ENCODE measurements at regions not wholly inside any gene's neighbourhood (a gene's known extent, or its start where the extent isn't known, plus 50 kb on each side); places are given as distances from the start of the nearest gene placed in this dataset.

DNA sequence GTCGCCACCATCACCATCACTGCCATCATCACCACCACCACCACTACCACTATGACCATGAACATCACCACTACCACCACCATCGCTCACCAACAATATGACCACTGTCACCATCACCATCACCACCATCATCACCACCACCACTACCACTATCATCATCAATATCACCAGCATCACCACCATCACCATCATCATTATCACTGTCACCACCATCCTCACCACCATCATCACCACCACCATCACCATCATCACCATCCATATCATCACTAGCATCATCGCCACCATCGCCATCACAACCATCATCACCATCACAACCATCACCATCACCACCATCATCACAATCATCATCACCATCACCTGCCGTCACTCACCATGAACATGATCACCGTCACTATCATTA lies 184.6 kb downstream of the SHANK2 start:
- peaks cover 5 to 14% of the 10 kb centered on the region in 2 experiments; a peak in 3 of 4 replicates for H3K79me2 ChIP-seq (ENCODE audit: control insufficient read depth in 1 of 2, insufficient read depth in 2 of 2, low read length in 2 of 2)
- H3K14ac ChIP-seq (ENCODE audit: insufficient read length): no peak overlapping the region
- CTCF ChIA-PET (ENCODE audit: partially characterized antibody): interaction anchor here (1.0 kb wide), 1 partner anchor 9 kb away, joined by 3 read pairs; no protein-coding TSS in a partner anchor
- no peak overlapping the region for H3K9ac ChIP-seq (replicated peaks in 1 of 4; ENCODE audit: extremely low read depth in 1 of 4, low read depth in 3 of 4, low read length in 3 of 4)
- H3K23me2 ChIP-seq (ENCODE audit: low read depth, low read length): peaks cover 13% of the 10 kb centered on the region; the same call in 1 of the 2 replicates
- POLR2A ChIA-PET (ENCODE audit: partially characterized antibody): no interaction called here
- H2BK5ac ChIP-seq (ENCODE audit: low read depth, low read length): no peak overlapping the region; the same call in 1 of the 2 replicates
- peaks cover 1 to 15% of the 10 kb centered on the region in 2 experiments for H4K20me1 ChIP-seq (replicated peaks in 1 of 2; ENCODE audit: control insufficient read depth in 1 of 2, insufficient read depth in 2 of 2, low read length in 2 of 2)
- H3K56ac ChIP-seq (replicated peaks; ENCODE audit: insufficient read length, low read depth, low read length): peak overlapping the region; percentile 72
- H3K23ac ChIP-seq (ENCODE audit: insufficient read length): no peak overlapping the region
- no peak overlapping the region for H4K8ac ChIP-seq (ENCODE audit: extremely low read depth, insufficient read depth, low read length)
- H3K4me3 ChIP-seq (ENCODE audit: extremely low read depth in 1 of 4, insufficient read depth in 2 of 4, low read depth in 3 of 4, low read length in 4 of 4): no peak overlapping the region
- H2AK5ac ChIP-seq (ENCODE audit: low read depth, low read length): 0 out of 2 replicates have a peak overlapping the region, but pooled peaks have one; percentile 25
- no peak overlapping the region for H2BK15ac ChIP-seq (ENCODE audit: low read length)
- H3K4me1 ChIP-seq (replicated peaks in 1 of 4; ENCODE audit: control insufficient read depth in 3 of 4, insufficient read depth in 4 of 4, low read length in 3 of 4): no peaks in the 10 kb centered on the region; a peak in 2 of 7 replicates
- peaks cover 2% of the 10 kb centered on the region; the same call in 1 of the 2 replicates for H3K79me1 ChIP-seq (ENCODE audit: low read depth, low read length)
- H3K18ac ChIP-seq (ENCODE audit: extremely low read depth, low read length): no peak overlapping the region
- no peak overlapping the region; the same call in 1 of the 2 replicates for H2BK12ac ChIP-seq (ENCODE audit: low read depth, low read length)
- H3K27ac ChIP-seq (ENCODE audit: low read depth, low read length): no peak overlapping the region
- no peak overlapping the region for H3K4me2 ChIP-seq (ENCODE audit: insufficient read depth in 1 of 2, low read depth in 2 of 2, low read length in 2 of 2)
- H4K91ac ChIP-seq (replicated peaks; ENCODE audit: insufficient read length, low read length): no peak overlapping the region
- H3K9me3 ChIP-seq (ENCODE audit: insufficient read depth in 2 of 2, low read depth in 1 of 2, low read length in 1 of 2): peaks cover 0 to 6% of the 10 kb centered on the region in 2 experiments; a peak in 1 of 4 replicates
- H3K4ac ChIP-seq (replicated peaks; ENCODE audit: insufficient read length, low read depth, low read length): no peak overlapping the region
- no peaks in the 10 kb centered on the region; a peak in 3 of 8 replicates for H3K36me3 ChIP-seq (ENCODE audit: control insufficient read depth in 2 of 4, insufficient read depth in 4 of 4, low read length in 3 of 4)
- no peak overlapping the region for H2BK120ac ChIP-seq (replicated peaks; ENCODE audit: low read depth, low read length)
- no peak for DNase-seq (ENCODE audit: low read depth in 1 of 2, low spot score in 2 of 2)
- H3K27me3 ChIP-seq (replicated peaks in 1 of 4; ENCODE audit: control insufficient read depth in 3 of 4, extremely low read depth in 1 of 4, insufficient read depth in 3 of 4, low read length in 3 of 4): no peaks in the 10 kb centered on the region
- WGBS, 2 experiments (ENCODE audit: extremely low coverage in 1 of 2, insufficient coverage in 1 of 2, insufficient read length in 1 of 2, insufficient replicate concordance in 2 of 2, low coverage in 1 of 2, low lambda C conversion rate in 2 of 2, missing lambda C conversion rate in 1 of 2): 94% methylated on average over 6 of the region's 6 CpGs; no CpG with 5 or more reads in 1 of the 2 experiments
- no peak overlapping the region for H2BK20ac ChIP-seq (ENCODE audit: low read length)
- H4K5ac ChIP-seq (ENCODE audit: insufficient read length, low read depth, low read length): no peak overlapping the region
- no peak overlapping the region for H2AFZ ChIP-seq (ENCODE audit: low read length)
- FAIRE-seq: no peak
- no peak for TF ChIP-seq HDAC6 (IDR thresholded peaks at IDR 0.05; ENCODE audit: low read depth, low read length)
- no peak for TF ChIP-seq PHF8 (conservative IDR thresholded peaks at IDR 0.05; ENCODE audit: low read depth, low read length)
- TF ChIP-seq ASH2L (IDR thresholded peaks at IDR 0.05; ENCODE audit: low read length): no peak
- no peak for TF ChIP-seq TCF12 (IDR thresholded peaks at IDR 0.05; ENCODE audit: low read depth, low read length)
- TF ChIP-seq EZH2 (IDR thresholded peaks at IDR 0.05; ENCODE audit: low read depth, low read length, severe bottlenecking): no peak
- no peak for TF ChIP-seq BACH1 (IDR thresholded peaks at IDR 0.05; ENCODE audit: low read length)
- TF ChIP-seq ATF2 (IDR thresholded peaks at IDR 0.05; ENCODE audit: low read length): no peak
- TF ChIP-seq SIN3A (conservative IDR thresholded peaks at IDR 0.05 in 1 of 2, IDR thresholded peaks at IDR 0.05 in 1 of 2; ENCODE audit: low read depth in 1 of 2, low read length in 2 of 2): no peak
- TF ChIP-seq SP4 (IDR thresholded peaks at IDR 0.05; ENCODE audit: low read length): no peak
- no peak for TF ChIP-seq SRF (IDR thresholded peaks at IDR 0.05; ENCODE audit: low read depth, low read length)
- TF ChIP-seq GTF2F1 (IDR thresholded peaks at IDR 0.05; ENCODE audit: borderline replicate concordance, low read depth, low read length): no peak
- no peak for TF ChIP-seq CHD1 (IDR thresholded peaks at IDR 0.05; ENCODE audit: low read depth, low read length)
- no peak for TF ChIP-seq KDM4A (IDR thresholded peaks at IDR 0.05; ENCODE audit: low read depth, low read length, severe bottlenecking)

Measured in H1 (cell line).